Small intestine (tissue), 7 donors: ENCODE measurements at regions not wholly inside any gene's neighbourhood (a gene's known extent, or its start where the extent isn't known, plus 50 kb on each side); places are given as distances from the start of the nearest gene placed in this dataset.

Source experiments
- DNase-seq, 2 donors: peaks; one replicate each; pipeline versions ENCODE4 v3.0.0 to v3.0.0-alpha.2; 2013
- FAIRE-seq: peaks from 2 replicates; lab custom pipeline; 2012; peaks lifted over from hg19 to GRCh38; lab: Jason Lieb, UNC
- H3K27ac ChIP-seq, 3 donors: one replicate each; pipeline ENCODE4 v1.5.1; 2013; ENCODE audit warnings: low read length in 2 of 3, mild to moderate bottlenecking in 2 of 3, control low read depth in 1 of 3, inconsistent platforms in 1 of 3, low read depth in 1 of 3, moderate library complexity in 1 of 3
- H3K27me3 ChIP-seq, 3 donors: one replicate each; pipeline ENCODE4 v1.6.1; 2013; ENCODE audit warnings: low read length in 3 of 3, inconsistent platforms in 1 of 3; ENCODE audit not compliant: control insufficient read depth in 3 of 3, insufficient read depth in 3 of 3
- H3K36me3 ChIP-seq, 3 donors: one replicate each; pipeline ENCODE4 v1.6.1; 2013; ENCODE audit warnings: low read length in 3 of 3, inconsistent platforms in 1 of 3, low read depth in 1 of 3, mild to moderate bottlenecking in 1 of 3, moderate library complexity in 1 of 3; ENCODE audit not compliant: control insufficient read depth in 3 of 3, insufficient read depth in 2 of 3
- H3K4me1 ChIP-seq, 3 donors: one replicate each; pipeline ENCODE4 v1.6.1; 2013; ENCODE audit warnings: low read length in 2 of 3, inconsistent platforms in 1 of 3, low read depth in 1 of 3, mild to moderate bottlenecking in 1 of 3, moderate library complexity in 1 of 3; ENCODE audit not compliant: control insufficient read depth in 3 of 3, insufficient read depth in 2 of 3
- H3K4me3 ChIP-seq, 3 donors: one replicate each; pipeline ENCODE4 v1.5.1; 2013; ENCODE audit warnings: low read length in 3 of 3, control low read depth in 1 of 3, inconsistent platforms in 1 of 3, low read depth in 1 of 3, mild to moderate bottlenecking in 1 of 3, moderate library complexity in 1 of 3
- H3K9me3 ChIP-seq, 2 donors: one replicate each; pipeline ENCODE4 v1.6.1; 2013; ENCODE audit warnings: low read depth in 1 of 2, low read length in 1 of 2; ENCODE audit not compliant: control insufficient read depth in 2 of 2, insufficient read depth in 1 of 2
- WGBS, 3 donors: extraction: QIAGEN DNeasy Blood & Tissue Kit; methylation state at CpG; one replicate each; pipeline ENCODE4 v1.1.7; 2013; 5-methylcytosine and 5-hydroxymethylcytosine counted together
- donor health status: healthy with polysubstance abuse.
- donor health status: control.
- donor health status: control.
- donor health status: Bipolar disorder and iron deficiency.
- donor health status: healthy.

- H3K4me1 ChIP-seq: no peaks in the 10 kb centered on the region
- no peaks in the 10 kb centered on the region for H3K27me3 ChIP-seq
- no peak overlapping the region for H3K4me3 ChIP-seq
- no peaks in the 10 kb centered on the region for H3K36me3 ChIP-seq
- WGBS, 3 donors: 83 to 89% (median 84%) methylated on average over 2 of the region's 2 CpGs
- DNase-seq (no peak), FAIRE-seq (no peak)
- H3K27ac ChIP-seq: no peak overlapping the region
- H3K9me3 ChIP-seq: no peaks in the 10 kb centered on the region
Observed at GRCh38 chr5:67515762-67516161, 319.2 kb upstream of the CD180 start.

DNA sequence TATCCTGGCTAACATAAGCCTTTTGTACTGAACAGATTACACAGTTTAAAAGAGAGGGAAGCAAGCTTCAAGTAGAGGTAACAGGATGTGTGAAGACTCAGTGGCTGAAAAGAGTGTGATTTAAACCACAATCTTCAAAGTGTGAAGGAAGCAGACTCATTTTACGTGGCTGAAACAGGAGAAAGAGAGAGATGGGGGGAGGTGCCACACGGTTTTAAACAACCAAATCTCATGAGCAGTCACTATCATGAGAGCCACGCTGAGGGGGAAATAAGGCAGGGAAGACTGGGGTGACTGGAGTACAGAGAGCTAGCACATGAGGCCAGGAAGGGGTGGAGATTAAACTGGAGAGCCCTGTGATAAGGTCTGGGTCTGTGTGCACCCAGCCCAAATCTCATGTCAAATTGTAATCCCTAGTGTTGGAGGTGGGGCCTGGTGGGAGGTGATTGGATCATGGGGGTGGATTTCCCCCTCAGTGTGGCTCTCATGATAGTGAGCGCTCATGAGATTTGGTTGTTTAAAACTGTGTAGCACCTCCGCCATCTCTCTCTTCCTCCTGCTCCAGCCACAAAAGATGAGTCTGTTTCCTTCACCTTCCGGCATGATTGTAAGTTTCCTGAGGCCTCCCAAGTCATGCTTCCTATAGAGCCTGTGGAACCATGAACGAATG, 318.6 kb upstream of the CD180 start:
- no peak for FAIRE-seq
- DNase-seq: peak in 1 of 2 donors; percentile 27
- H3K27ac ChIP-seq: no peak overlapping the region
- 78 to 83% (median 82%) methylated on average over 7 of the region's 7 CpGs for WGBS, 3 donors
- no peaks in the 10 kb centered on the region for H3K36me3 ChIP-seq
- H3K4me1 ChIP-seq: no peaks in the 10 kb centered on the region
- no peak overlapping the region for H3K4me3 ChIP-seq
- no peaks in the 10 kb centered on the region for H3K9me3 ChIP-seq
- no peaks in the 10 kb centered on the region for H3K27me3 ChIP-seq

DNA sequence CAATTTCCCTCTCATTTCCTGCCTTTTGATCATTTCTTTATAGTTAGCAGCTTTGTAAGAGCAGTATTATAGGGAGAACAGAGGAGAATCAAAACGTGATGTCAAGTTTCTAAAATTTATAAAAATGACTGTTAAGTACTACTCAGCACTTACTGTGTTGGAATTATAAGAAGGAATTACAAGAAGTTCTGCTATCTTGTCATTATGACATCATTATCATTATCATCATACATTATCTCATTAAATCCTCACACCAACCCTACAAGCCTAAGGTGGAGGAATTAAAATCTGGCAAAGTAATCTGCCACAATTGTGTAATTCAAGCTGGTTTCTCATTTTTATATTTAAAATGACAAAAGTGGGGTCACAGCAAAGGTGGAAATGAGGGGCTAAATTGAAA, 316.2 kb upstream of the CD180 start:
- Histone ChIP-seq H3K9me3 (no peaks in the 10 kb centered on the region), H3K27me3 (no peaks in the 10 kb centered on the region), H3K36me3 (no peaks in the 10 kb centered on the region), H3K4me1 (no peaks in the 10 kb centered on the region), H3K4me3 (no peak overlapping the region), H3K27ac (no peak overlapping the region)
- DNase-seq: no peak
- 81 to 92% (median 89%) methylated on average over 1 of the region's 1 CpG for WGBS, 3 donors
- no peak for FAIRE-seq

- DNase-seq (no peak), FAIRE-seq (no peak)
- Histone ChIP-seq H3K4me3 (no peak overlapping the region), H3K27ac (no peak overlapping the region), H3K9me3 (no peaks in the 10 kb centered on the region), H3K27me3 (no peaks in the 10 kb centered on the region), H3K36me3 (no peaks in the 10 kb centered on the region), H3K4me1 (no peaks in the 10 kb centered on the region)
- WGBS, 3 donors: 85 to 94% (median 93%) methylated on average over 1 of the region's 1 CpG
Observed at GRCh38 chr5:67511911-67512310, 315.3 kb upstream of the CD180 start.

DNA sequence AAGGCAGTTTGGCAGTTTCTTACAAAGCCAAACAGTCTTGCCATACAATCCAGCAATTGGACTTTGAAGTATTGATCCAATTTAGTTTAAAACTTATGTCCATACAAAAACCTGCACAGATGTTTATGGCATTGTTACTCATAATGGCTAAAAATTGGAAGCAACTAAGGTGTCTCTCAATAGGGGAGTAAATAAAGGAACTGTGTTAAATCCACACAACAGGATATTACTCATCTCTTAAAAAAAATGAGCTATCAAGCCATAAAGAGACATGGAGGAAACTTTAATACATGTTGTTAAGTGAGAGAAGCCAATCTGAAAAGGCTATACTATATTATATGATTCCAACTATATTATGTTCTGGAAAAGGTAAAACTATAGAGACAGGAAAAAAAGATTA, 313.6 kb upstream of the CD180 start:
- H3K4me3 ChIP-seq: no peak overlapping the region
- H3K27ac ChIP-seq: no peak overlapping the region
- no peaks in the 10 kb centered on the region for H3K36me3 ChIP-seq
- FAIRE-seq (no peak), DNase-seq (peak in 1 of 2 donors; percentile 7)
- no peaks in the 10 kb centered on the region for H3K4me1 ChIP-seq
- H3K9me3 ChIP-seq: no peaks in the 10 kb centered on the region
- H3K27me3 ChIP-seq: no peaks in the 10 kb centered on the region

DNA sequence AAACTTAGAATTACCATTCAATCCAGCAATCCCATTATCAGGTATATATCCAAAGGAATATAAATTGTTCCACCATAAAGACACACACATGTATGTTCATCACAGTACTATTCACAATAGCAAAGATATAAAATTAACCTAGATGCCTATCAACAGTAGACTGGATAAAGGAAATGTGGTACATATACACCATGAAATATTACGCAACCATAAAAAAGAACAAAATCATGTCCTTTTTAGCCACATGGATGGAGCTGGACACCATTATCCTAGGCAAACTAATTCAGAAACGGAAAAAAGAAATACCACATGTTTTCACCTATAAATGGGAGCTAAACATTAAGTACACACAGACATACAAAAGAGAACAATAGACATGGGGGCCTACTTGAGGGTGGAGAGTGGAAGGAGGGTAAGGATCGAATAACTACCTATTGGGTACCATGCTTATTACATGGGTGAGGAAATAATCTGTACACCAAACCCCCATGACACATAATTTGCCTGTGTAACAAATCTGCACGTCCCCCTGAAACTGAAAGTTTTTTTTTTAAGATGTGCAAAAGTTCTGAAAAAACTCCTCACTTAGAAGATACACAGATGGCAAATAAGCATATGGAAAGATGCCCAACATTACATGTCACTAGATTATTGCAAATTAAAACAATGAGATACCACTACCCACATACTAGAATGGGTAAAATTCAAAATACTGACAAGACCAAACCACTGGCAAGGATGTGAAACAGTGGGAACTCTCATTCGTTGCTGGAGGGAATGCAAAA, 313.0 kb upstream of the CD180 start:
- Histone ChIP-seq H3K4me3 (no peak overlapping the region), H3K27me3 (no peaks in the 10 kb centered on the region), H3K4me1 (no peaks in the 10 kb centered on the region), H3K27ac (no peak overlapping the region), H3K9me3 (no peaks in the 10 kb centered on the region), H3K36me3 (no peaks in the 10 kb centered on the region)
- DNase-seq (no peak), FAIRE-seq (peak; percentile 49)
- 64 to 82% (median 81%) methylated on average over 5 of the region's 5 CpGs for WGBS, 3 donors

DNA sequence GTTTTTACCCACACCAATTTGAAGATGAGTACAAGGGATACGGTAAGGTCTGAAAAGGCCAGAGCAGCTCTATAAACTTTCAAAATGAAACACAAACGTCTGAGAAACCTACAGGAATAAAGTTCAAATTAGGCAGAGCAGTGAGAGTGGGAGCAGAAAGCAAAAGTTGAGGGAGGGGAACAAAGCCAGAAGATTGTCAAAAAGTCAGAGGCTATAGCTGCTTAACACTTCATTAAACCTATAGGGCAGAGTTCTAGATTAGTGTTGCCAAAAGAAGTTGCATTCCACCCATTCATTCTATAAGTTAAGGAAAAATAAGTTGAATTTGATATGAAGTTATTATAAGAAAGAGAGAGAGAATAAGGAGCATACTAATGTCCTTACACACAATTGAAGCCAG, 309.6 kb upstream of the CD180 start:
- Histone ChIP-seq H3K36me3 (no peaks in the 10 kb centered on the region), H3K9me3 (no peaks in the 10 kb centered on the region), H3K27me3 (no peaks in the 10 kb centered on the region), H3K4me1 (no peaks in the 10 kb centered on the region), H3K4me3 (no peak overlapping the region), H3K27ac (no peak overlapping the region)
- FAIRE-seq (no peak), DNase-seq (no peak)
- 52 to 64% (median 60%) methylated on average over 2 of the region's 2 CpGs for WGBS, 3 donors

- FAIRE-seq (no peak), DNase-seq (no peak)
- Histone ChIP-seq H3K27ac (no peak overlapping the region), H3K4me3 (no peak overlapping the region), H3K4me1 (no peaks in the 10 kb centered on the region), H3K27me3 (no peaks in the 10 kb centered on the region), H3K36me3 (no peaks in the 10 kb centered on the region), H3K9me3 (no peaks in the 10 kb centered on the region)
- WGBS, 3 donors: 75 to 92% (median 88%) methylated on average over 1 of the region's 1 CpG
Observed at GRCh38 chr5:67502951-67503350, 306.4 kb upstream of the CD180 start.
